H9 (cell line): ENCODE measurements at regions not wholly inside any gene's neighbourhood (a gene's known extent, or its start where the extent isn't known, plus 50 kb on each side); places are given as distances from the start of the nearest gene placed in this dataset.

ENCODE experiments used
- DNase-seq: peaks from one replicate; pipeline ENCODE4 v3.0.0-alpha.2; 2017
- H2AFZ ChIP-seq: one replicate; pipeline ENCODE4 v1.6.1; 2013; ENCODE audit warnings: mild to moderate bottlenecking, low read length, control low read depth, moderate library complexity
- H2AK5ac ChIP-seq: 2 replicates; pipeline ENCODE4 v1.6.1; 2013; ENCODE audit warnings: low read length, control low read depth, mixed read lengths; ENCODE audit not compliant: insufficient read length
- H2BK120ac ChIP-seq: one replicate; pipeline ENCODE4 v1.6.1; 2013; ENCODE audit warnings: low read depth, mild to moderate bottlenecking, low read length, control low read depth, inconsistent platforms; ENCODE audit not compliant: poor library complexity, severe bottlenecking
- H2BK12ac ChIP-seq: 2 replicates; pipeline ENCODE4 v1.6.1; 2013; ENCODE audit warnings: low read length, control low read depth, mixed read lengths, low read depth; ENCODE audit not compliant: insufficient read length
- H2BK15ac ChIP-seq: 2 replicates; pipeline ENCODE4 v1.6.1; 2013; ENCODE audit warnings: low read depth, low read length, control low read depth
- H2BK20ac ChIP-seq: one replicate; pipeline ENCODE4 v1.6.1; 2013; ENCODE audit warnings: low read depth, mild to moderate bottlenecking, low read length, control low read depth, inconsistent platforms; ENCODE audit not compliant: poor library complexity, severe bottlenecking
- H2BK5ac ChIP-seq: 2 replicates; pipeline ENCODE4 v1.6.1; 2013; ENCODE audit warnings: low read length, control low read depth, mixed read lengths; ENCODE audit not compliant: insufficient read length
- H3K14ac ChIP-seq: 2 replicates; pipeline ENCODE4 v1.6.1; 2013; ENCODE audit warnings: low read length, control low read depth; ENCODE audit not compliant: insufficient read depth
- H3K18ac ChIP-seq: 2 replicates; pipeline ENCODE4 v1.6.1; 2013; ENCODE audit warnings: low read depth, mild to moderate bottlenecking, mixed read lengths, low read length, control low read depth; ENCODE audit not compliant: insufficient read length
- H3K23ac ChIP-seq: 2 replicates; pipeline ENCODE4 v1.6.1; 2013; ENCODE audit warnings: low read length, control low read depth, mixed read lengths, low read depth; ENCODE audit not compliant: insufficient read length
- H3K23me2 ChIP-seq: 2 replicates; pipeline ENCODE4 v1.6.1; 2013; ENCODE audit warnings: low read depth, mild to moderate bottlenecking, mixed read lengths, low read length, control low read depth; ENCODE audit not compliant: insufficient read length, poor library complexity, severe bottlenecking
- H3K27ac ChIP-seq: 2 replicates; pipeline ENCODE4 v1.5.1; 2013; ENCODE audit warnings: low read length, control low read depth, mixed read lengths, low read depth; ENCODE audit not compliant: insufficient read length
- H3K27me3 ChIP-seq: 2 replicates; pipeline ENCODE4 v1.6.1; 2013; ENCODE audit warnings: low read length, control low read depth, inconsistent platforms; ENCODE audit not compliant: insufficient read depth
- H3K4ac ChIP-seq: 2 replicates; pipeline ENCODE4 v1.6.1; 2013; ENCODE audit warnings: low read depth, mild to moderate bottlenecking, control low read depth, inconsistent platforms, low read length, moderate library complexity
- H3K4me1 ChIP-seq: 2 replicates; pipeline ENCODE4 v1.6.1; 2013; ENCODE audit warnings: low read length, control low read depth, inconsistent platforms; ENCODE audit not compliant: insufficient read depth
- H3K4me2 ChIP-seq: 2 replicates; pipeline ENCODE4 v1.6.1; 2013; ENCODE audit warnings: low read length, control low read depth, mixed read lengths; ENCODE audit not compliant: insufficient read length, insufficient read depth
- H3K56ac ChIP-seq: 2 replicates; pipeline ENCODE4 v1.6.1; 2013; ENCODE audit warnings: low read depth, mild to moderate bottlenecking, mixed read lengths, low read length, control low read depth; ENCODE audit not compliant: insufficient read length
- H3K79me1 ChIP-seq: 2 replicates; pipeline ENCODE4 v1.6.1; 2013; ENCODE audit warnings: low read depth, mild to moderate bottlenecking, moderate library complexity, low read length, control low read depth, inconsistent platforms; ENCODE audit not compliant: insufficient read depth, poor library complexity, severe bottlenecking
- H3K79me2 ChIP-seq: 2 replicates; pipeline ENCODE4 v1.6.1; 2013; ENCODE audit warnings: low read length, control low read depth, inconsistent platforms; ENCODE audit not compliant: insufficient read depth
- H3K9ac ChIP-seq: 2 replicates; pipeline ENCODE4 v1.6.1; 2013; ENCODE audit warnings: low read length, control low read depth, mixed read lengths; ENCODE audit not compliant: insufficient read length; ENCODE audit errors: extremely low read depth
- H3K9me3 ChIP-seq: one replicate; pipeline ENCODE4 v1.6.1; 2013; ENCODE audit warnings: low read depth, low read length, inconsistent platforms; ENCODE audit not compliant: control insufficient read depth
- H3T11ph ChIP-seq: one replicate; pipeline ENCODE4 v1.6.1; 2013; ENCODE audit warnings: mild to moderate bottlenecking, low read length, control low read depth, inconsistent platforms
- H4K20me1 ChIP-seq: one replicate; pipeline ENCODE4 v1.6.1; 2013; ENCODE audit not compliant: control insufficient read depth, insufficient read length, insufficient read depth
- H4K5ac ChIP-seq: 2 replicates; pipeline ENCODE4 v1.6.1; 2013; ENCODE audit warnings: low read depth, mild to moderate bottlenecking, mixed read lengths, low read length, control low read depth; ENCODE audit not compliant: insufficient read length
- H4K8ac ChIP-seq: replicated peaks from 2 replicates; pipeline ENCODE4 v1.6.1; 2013; ENCODE audit warnings: low read length, control low read depth, mixed read lengths, low read depth; ENCODE audit not compliant: insufficient read length
- H4K91ac ChIP-seq: 2 replicates; pipeline ENCODE4 v1.6.1; 2013; ENCODE audit warnings: low read depth, mild to moderate bottlenecking, moderate library complexity, mixed read lengths, low read length, control low read depth; ENCODE audit not compliant: insufficient read length
- H3K27ac Mint-ChIP-seq, 3 experiments: 2 replicates in 2 of 3; 3 replicates in 1 of 3; pipeline ENCODE4 v1.8.0; 2020 to 2021; ENCODE audit warnings: mixed read lengths in 3 of 3, mild to moderate bottlenecking in 1 of 3, moderate library complexity in 1 of 3
- H3K27me3 Mint-ChIP-seq: 2 replicates; pipeline ENCODE4 v1.8.0; 2021; ENCODE audit warnings: low read depth, mild to moderate bottlenecking, moderate library complexity, mixed read lengths
- H3K36me3 Mint-ChIP-seq, 3 experiments: 2 replicates in 2 of 3; 3 replicates in 1 of 3; pipeline ENCODE4 v1.8.0; 2020 to 2021; ENCODE audit warnings: low read depth in 3 of 3, mixed read lengths in 3 of 3; ENCODE audit not compliant: insufficient read depth in 1 of 3
- H3K4me1 Mint-ChIP-seq, 2 experiments: 2 replicates each; pipeline ENCODE4 v1.8.0; 2020; ENCODE audit warnings: mixed read lengths in 2 of 2
- H3K4me3 Mint-ChIP-seq, 2 experiments: 2 replicates in 1 of 2; 3 replicates in 1 of 2; pipeline ENCODE4 v1.8.0; 2020 to 2021; ENCODE audit warnings: mild to moderate bottlenecking in 2 of 2, mixed read lengths in 2 of 2, moderate library complexity in 1 of 2
- H3K9me3 Mint-ChIP-seq, 2 experiments: 2 replicates in 1 of 2; 3 replicates in 1 of 2; pipeline ENCODE4 v1.8.0; 2020; ENCODE audit warnings: mild to moderate bottlenecking in 2 of 2, mixed read lengths in 2 of 2, moderate library complexity in 1 of 2
- WGBS: extraction: QIAGEN DNeasy Blood & Tissue Kit; methylation state at CpG from one replicate; pipeline ENCODE4 v1.1.7; 2013; ENCODE audit warnings: missing lambda C conversion rate, low lambda C conversion rate, mixed read lengths; ENCODE audit not compliant: insufficient read length; ENCODE audit errors: extremely low coverage; 5-methylcytosine and 5-hydroxymethylcytosine counted together
- TF ChIP-seq, protein P1 (sequence below): fragments of 200-600 bp; sonication (generic); conservative IDR thresholded peaks from 3 replicates; pipeline ENCODE4 v1.8.0; 2021; ENCODE audit warnings: antibody characterized with exemption, mild to moderate bottlenecking

DNA sequence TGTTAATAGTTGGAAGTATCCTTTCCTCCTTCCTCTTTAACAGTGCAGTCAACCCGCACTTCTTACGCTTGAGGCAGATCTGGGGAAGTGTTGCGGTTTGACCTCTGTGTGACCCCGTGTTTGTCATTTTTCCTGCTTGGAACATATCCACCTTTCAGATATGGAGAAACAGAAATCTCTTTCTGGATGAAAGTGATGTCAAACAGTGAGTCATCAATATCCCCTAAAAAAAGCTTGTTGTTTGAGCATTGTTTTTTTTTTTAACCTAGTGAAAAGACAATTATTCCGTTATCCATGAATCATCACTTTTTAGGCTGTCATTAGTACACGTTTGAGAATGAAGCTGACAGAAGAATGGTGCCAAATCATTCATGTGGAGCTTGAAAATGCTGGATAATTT lies 293.7 kb downstream of the ARPP21 start:
- Histone ChIP-seq H2BK15ac (no peak overlapping the region), H3T11ph (no peak overlapping the region), H2BK20ac (no peak overlapping the region), H2BK12ac (no peak overlapping the region), H3K9ac (no peak overlapping the region), H2AK5ac (no peak overlapping the region), H3K79me1 (no peaks in the 10 kb centered on the region), H3K4me1 (no peaks in the 10 kb centered on the region), H3K23me2 (no peaks in the 10 kb centered on the region), H2AFZ (no peak overlapping the region), H3K79me2 (no peaks in the 10 kb centered on the region), H3K56ac (no peak overlapping the region), H3K4ac (no peak overlapping the region), H3K14ac (no peak overlapping the region), H2BK5ac (no peak overlapping the region), H3K23ac (no peak overlapping the region), H3K27me3 (no peaks in the 10 kb centered on the region), H4K8ac (no peak overlapping the region), H3K9me3 (no peaks in the 10 kb centered on the region), H4K5ac (no peak overlapping the region), H3K27ac (no peak overlapping the region), H4K91ac (no peak overlapping the region), H3K18ac (no peak overlapping the region), H2BK120ac (no peak overlapping the region), H4K20me1 (no peaks in the 10 kb centered on the region), H3K4me2 (no peak overlapping the region)
- no peak for DNase-seq
- no peak overlapping the region for H3K4me3 Mint-ChIP-seq
- no CpG with 5 or more reads among the region's 6 CpGs for WGBS
- no peaks in the 10 kb centered on the region for H3K36me3 Mint-ChIP-seq
- H3K4me1 Mint-ChIP-seq, result no peaks in the 10 kb centered on the region
- no peaks in the 10 kb centered on the region for H3K9me3 Mint-ChIP-seq
- TF ChIP-seq, protein P1, sequence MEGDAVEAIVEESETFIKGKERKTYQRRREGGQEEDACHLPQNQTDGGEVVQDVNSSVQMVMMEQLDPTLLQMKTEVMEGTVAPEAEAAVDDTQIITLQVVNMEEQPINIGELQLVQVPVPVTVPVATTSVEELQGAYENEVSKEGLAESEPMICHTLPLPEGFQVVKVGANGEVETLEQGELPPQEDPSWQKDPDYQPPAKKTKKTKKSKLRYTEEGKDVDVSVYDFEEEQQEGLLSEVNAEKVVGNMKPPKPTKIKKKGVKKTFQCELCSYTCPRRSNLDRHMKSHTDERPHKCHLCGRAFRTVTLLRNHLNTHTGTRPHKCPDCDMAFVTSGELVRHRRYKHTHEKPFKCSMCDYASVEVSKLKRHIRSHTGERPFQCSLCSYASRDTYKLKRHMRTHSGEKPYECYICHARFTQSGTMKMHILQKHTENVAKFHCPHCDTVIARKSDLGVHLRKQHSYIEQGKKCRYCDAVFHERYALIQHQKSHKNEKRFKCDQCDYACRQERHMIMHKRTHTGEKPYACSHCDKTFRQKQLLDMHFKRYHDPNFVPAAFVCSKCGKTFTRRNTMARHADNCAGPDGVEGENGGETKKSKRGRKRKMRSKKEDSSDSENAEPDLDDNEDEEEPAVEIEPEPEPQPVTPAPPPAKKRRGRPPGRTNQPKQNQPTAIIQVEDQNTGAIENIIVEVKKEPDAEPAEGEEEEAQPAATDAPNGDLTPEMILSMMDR, result no peak
- no peaks in the 10 kb centered on the region for H3K27me3 Mint-ChIP-seq
- no peak overlapping the region for H3K27ac Mint-ChIP-seq
